ENCODE measurements at regions not wholly inside any gene's neighbourhood (a gene's known extent, or its start where the extent isn't known, plus 50 kb on each side); places are given as distances from the start of the nearest gene placed in this dataset.
"Not testable (repeated sequence)": the region's sequence is repeated elsewhere in the genome, so short reads cannot be mapped to it uniquely, and the experiment has no call there.

- no peak for DNase-seq
- Mint-ChIP-seq H3K27ac (no peak overlapping the region), H3K4me3 (no peak overlapping the region), H3K9me3 (peaks cover 3% of the 10 kb centered on the region), H3K27me3 (peaks cover 2% of the 10 kb centered on the region), H3K4me1 (no peaks in the 10 kb centered on the region), H3K36me3 (no peaks in the 10 kb centered on the region)
- no peak for ATAC-seq (ENCODE audit: low read depth)
- POLR2A ChIA-PET = no interaction called here
Observed at GRCh38 chr1:5779608-5780323, 212.5 kb downstream of the NPHP4 start.

- Mint-ChIP-seq H3K9me3 (peaks cover 3% of the 10 kb centered on the region), H3K36me3 (no peaks in the 10 kb centered on the region), H3K4me1 (no peaks in the 10 kb centered on the region), H3K4me3 (no peak overlapping the region), H3K27ac (no peak overlapping the region), H3K27me3 (peaks cover 2% of the 10 kb centered on the region)
- DNase-seq (no peak), ATAC-seq (ENCODE audit: low read depth) (no peak)
- POLR2A ChIA-PET = no interaction called here
Observed at GRCh38 chr1:5776035-5776550, 216.1 kb downstream of the NPHP4 start.

- Mint-ChIP-seq H3K27ac (no peak overlapping the region), H3K4me3 (no peak overlapping the region), H3K9me3 (peaks cover 3% of the 10 kb centered on the region), H3K36me3 (no peaks in the 10 kb centered on the region), H3K27me3 (peaks cover 3% of the 10 kb centered on the region), H3K4me1 (no peaks in the 10 kb centered on the region)
- DNase-seq = no peak
- POLR2A ChIA-PET = no interaction called here
- ATAC-seq (ENCODE audit: low read depth) = no peak
Observed at GRCh38 chr1:5774019-5774418, 218.2 kb downstream of the NPHP4 start.

GRCh38 chr1:5771788-5772187 is 220.4 kb downstream of the NPHP4 start:
- peaks cover 5% of the 10 kb centered on the region for H3K27me3 Mint-ChIP-seq
- H3K4me3 Mint-ChIP-seq = no peak overlapping the region
- H3K9me3 Mint-ChIP-seq = no peaks in the 10 kb centered on the region
- ATAC-seq (ENCODE audit: low read depth) (no peak), DNase-seq (no peak)
- POLR2A ChIA-PET = no interaction called here
- H3K27ac Mint-ChIP-seq = no peak overlapping the region
- no peaks in the 10 kb centered on the region for H3K36me3 Mint-ChIP-seq
- H3K4me1 Mint-ChIP-seq = no peaks in the 10 kb centered on the region

- H3K4me1 Mint-ChIP-seq = no peaks in the 10 kb centered on the region
- H3K9me3 Mint-ChIP-seq = no peaks in the 10 kb centered on the region
- peaks cover 8% of the 10 kb centered on the region for H3K27me3 Mint-ChIP-seq
- POLR2A ChIA-PET = no interaction called here
- DNase-seq = no peak
- H3K27ac Mint-ChIP-seq = no peak overlapping the region
- H3K4me3 Mint-ChIP-seq = no peak overlapping the region
- H3K36me3 Mint-ChIP-seq = no peaks in the 10 kb centered on the region
- ATAC-seq (ENCODE audit: low read depth) = no peak
Observed at GRCh38 chr1:5770981-5771765, 221.1 kb downstream of the NPHP4 start.

- POLR2A ChIA-PET = no interaction called here
- Mint-ChIP-seq H3K9me3 (peaks cover under 1% of the 10 kb centered on the region), H3K36me3 (no peaks in the 10 kb centered on the region), H3K27me3 (peaks cover 8% of the 10 kb centered on the region), H3K27ac (no peak overlapping the region), H3K4me3 (no peak overlapping the region), H3K4me1 (no peaks in the 10 kb centered on the region)
- no peak for DNase-seq
- no peak for ATAC-seq (ENCODE audit: low read depth)
Observed at GRCh38 chr1:5769760-5770159, 222.5 kb downstream of the NPHP4 start.

GRCh38 chr1:5769146-5769545 is 223.1 kb downstream of the NPHP4 start:
- DNase-seq = no peak
- H3K36me3 Mint-ChIP-seq = no peaks in the 10 kb centered on the region

GRCh38 chr1:5768014-5768413 is 224.2 kb downstream of the NPHP4 start:
- POLR2A ChIA-PET = no interaction called here
- Mint-ChIP-seq H3K4me3 (no peak overlapping the region), H3K4me1 (no peaks in the 10 kb centered on the region), H3K9me3 (peaks cover 6% of the 10 kb centered on the region), H3K36me3 (no peaks in the 10 kb centered on the region), H3K27me3 (peaks cover 8% of the 10 kb centered on the region), H3K27ac (no peak overlapping the region)
- no peak for ATAC-seq (ENCODE audit: low read depth)
- no peak for DNase-seq

More at GRCh38 chr1:5769146-5769545, 223.1 kb downstream of the NPHP4 start:
- peaks cover 3% of the 10 kb centered on the region for H3K9me3 Mint-ChIP-seq
- H3K4me1 Mint-ChIP-seq = no peaks in the 10 kb centered on the region
- H3K27ac Mint-ChIP-seq = no peak overlapping the region
- H3K4me3 Mint-ChIP-seq = no peak overlapping the region
- ATAC-seq (ENCODE audit: low read depth) = no peak
- peaks cover 8% of the 10 kb centered on the region for H3K27me3 Mint-ChIP-seq
- POLR2A ChIA-PET = no interaction called here

- H3K27me3 Mint-ChIP-seq = peaks cover 12% of the 10 kb centered on the region
- DNase-seq; POLR2A ChIA-PET; H3K36me3 Mint-ChIP-seq; H3K4me1 Mint-ChIP-seq; H3K9me3 Mint-ChIP-seq; H3K4me3 Mint-ChIP-seq; H3K27ac Mint-ChIP-seq; ATAC-seq (ENCODE audit: low read depth): not testable (repeated sequence)
Observed at GRCh38 chr1:5766996-5767395, 225.2 kb downstream of the NPHP4 start.

- H3K27ac Mint-ChIP-seq = no peak overlapping the region
- no peak for DNase-seq
- H3K9me3 Mint-ChIP-seq = peaks cover 6% of the 10 kb centered on the region
- peaks cover 13% of the 10 kb centered on the region for H3K27me3 Mint-ChIP-seq
- H3K4me3 Mint-ChIP-seq = no peak overlapping the region
- no peak for ATAC-seq (ENCODE audit: low read depth)
- H3K4me1 Mint-ChIP-seq = no peaks in the 10 kb centered on the region
- POLR2A ChIA-PET = no interaction called here
- no peaks in the 10 kb centered on the region for H3K36me3 Mint-ChIP-seq
Observed at GRCh38 chr1:5765997-5766913, 226.0 kb downstream of the NPHP4 start.

GRCh38 chr1:5765483-5765882 is 226.7 kb downstream of the NPHP4 start:
- H3K4me3 Mint-ChIP-seq = no peak overlapping the region
- no peaks in the 10 kb centered on the region for H3K36me3 Mint-ChIP-seq
- no peak for DNase-seq
- H3K27ac Mint-ChIP-seq = no peak overlapping the region
- no peaks in the 10 kb centered on the region for H3K4me1 Mint-ChIP-seq
- peaks cover 12% of the 10 kb centered on the region for H3K27me3 Mint-ChIP-seq
- peaks cover 8% of the 10 kb centered on the region for H3K9me3 Mint-ChIP-seq
- no peak for ATAC-seq (ENCODE audit: low read depth)
- POLR2A ChIA-PET = no interaction called here

- no peaks in the 10 kb centered on the region for H3K4me1 Mint-ChIP-seq
- H3K27ac Mint-ChIP-seq = peak overlapping the region; percentile 58
- no peak for DNase-seq
- no peak for ATAC-seq (ENCODE audit: low read depth)
- no peak overlapping the region for H3K4me3 Mint-ChIP-seq
- peaks cover 12% of the 10 kb centered on the region for H3K9me3 Mint-ChIP-seq
- H3K27me3 Mint-ChIP-seq = peaks cover 12% of the 10 kb centered on the region
- POLR2A ChIA-PET = no interaction called here
- no peaks in the 10 kb centered on the region for H3K36me3 Mint-ChIP-seq
Observed at GRCh38 chr1:5764959-5765358, 227.3 kb downstream of the NPHP4 start.

GRCh38 chr1:5764464-5764863 is 227.8 kb downstream of the NPHP4 start:
- H3K27me3 Mint-ChIP-seq = peaks cover 12% of the 10 kb centered on the region
- no peak overlapping the region for H3K27ac Mint-ChIP-seq
- H3K4me1 Mint-ChIP-seq = no peaks in the 10 kb centered on the region
- POLR2A ChIA-PET = no interaction called here
- peaks cover 12% of the 10 kb centered on the region for H3K9me3 Mint-ChIP-seq
- no peaks in the 10 kb centered on the region for H3K36me3 Mint-ChIP-seq
- no peak overlapping the region for H3K4me3 Mint-ChIP-seq
- ATAC-seq (ENCODE audit: low read depth) (no peak), DNase-seq (no peak)
